IMR-90 (cell line): ENCODE measurements at regions not wholly inside any gene's neighbourhood (a gene's known extent, or its start where the extent isn't known, plus 50 kb on each side); places are given as distances from the start of the nearest gene placed in this dataset.

Experiments
- ATAC-seq: fragments of 200-7000 bp; cut with Tn5 transposase; 2 replicates; pipeline ENCODE4 v1.9.1; 2020; ENCODE audit warnings: low read depth, mild to moderate bottlenecking, moderate library complexity
- BruUV-seq: library from RNA; stranded (reverse); fragments of 400-500 nt; replicated peaks from 2 replicates; lab custom pipeline; 2021; lab: Mats Ljungman, UMichigan
- CTCF ChIA-PET: fragments of 300-600 bp; formaldehyde crosslinking; extraction: SDS; loops from one replicate; lab custom pipeline; 2021; ENCODE audit warnings: antibody characterized with exemption; lab: Yijun Ruan, JAX
- POLR2A ChIA-PET: fragments of 300-600 bp; sonication (Branson Sonifier 250); formaldehyde crosslinking; loops from one replicate; lab custom pipeline; 2022; ENCODE audit warnings: antibody characterized with exemption; ENCODE audit not compliant: unreplicated experiment; lab: Charles Lee
- DNase-seq: peaks from one replicate; pipeline ENCODE4 v3.0.0; 2013
- H2AFZ ChIP-seq: replicated peaks from 2 replicates; pipeline ENCODE3; 2013; ENCODE audit warnings: low read length, mild to moderate bottlenecking; ENCODE audit not compliant: poor library complexity
- H2AK5ac ChIP-seq: 2 replicates; pipeline ENCODE4 v1.6.1; 2013; ENCODE audit warnings: low read depth, low read length, inconsistent platforms
- H2AK9ac ChIP-seq: replicated peaks from 2 replicates; pipeline ENCODE3; 2013; ENCODE audit warnings: mild to moderate bottlenecking, low read depth, low read length, moderate library complexity; ENCODE audit not compliant: poor library complexity
- H2BK120ac ChIP-seq: 2 replicates; pipeline ENCODE4 v1.6.1; 2013; ENCODE audit warnings: low read depth, low read length, inconsistent platforms
- H2BK15ac ChIP-seq: 3 replicates; pipeline ENCODE4 v1.6.1; 2013; ENCODE audit warnings: low read depth, low read length, inconsistent platforms
- H2BK20ac ChIP-seq: 2 replicates; pipeline ENCODE4 v1.6.1; 2013; ENCODE audit warnings: low read depth, mild to moderate bottlenecking, inconsistent platforms, low read length, moderate library complexity
- H2BK5ac ChIP-seq: 2 replicates; pipeline ENCODE4 v1.6.1; 2013; ENCODE audit warnings: mild to moderate bottlenecking, low read depth, low read length, inconsistent platforms; ENCODE audit not compliant: poor library complexity, severe bottlenecking
- H3K14ac ChIP-seq: replicated peaks from 2 replicates; pipeline ENCODE4 v1.6.1; 2013; ENCODE audit warnings: low read depth, low read length, inconsistent platforms
- H3K18ac ChIP-seq: 2 replicates; pipeline ENCODE4 v1.6.1; 2013; ENCODE audit warnings: low read depth, low read length, control low read depth
- H3K23ac ChIP-seq: 2 replicates; pipeline ENCODE4 v1.6.1; 2013; ENCODE audit warnings: low read depth, low read length, inconsistent platforms
- H3K27ac ChIP-seq: 2 replicates; pipeline ENCODE4 v1.5.1; 2013; ENCODE audit warnings: mild to moderate bottlenecking, control low read depth, low read length; ENCODE audit not compliant: insufficient read depth
- H3K27me3 ChIP-seq: 2 replicates; pipeline ENCODE4 v1.6.1; 2013; ENCODE audit warnings: low read length; ENCODE audit not compliant: control insufficient read depth, insufficient read depth
- H3K36me3 ChIP-seq: 2 replicates; pipeline ENCODE4 v1.6.1; 2013; ENCODE audit warnings: low read length, mixed read lengths; ENCODE audit not compliant: control insufficient read depth, insufficient read depth
- H3K4ac ChIP-seq: 2 replicates; pipeline ENCODE4 v1.6.1; 2013; ENCODE audit warnings: low read depth, low read length, inconsistent platforms
- H3K4me1 ChIP-seq: 2 replicates; pipeline ENCODE4 v1.6.1; 2013; ENCODE audit warnings: low read length, mixed read lengths; ENCODE audit not compliant: control insufficient read depth, insufficient read depth
- H3K4me2 ChIP-seq: 2 replicates; pipeline ENCODE4 v1.6.1; 2013; ENCODE audit warnings: low read depth, mild to moderate bottlenecking, control low read depth, low read length, moderate library complexity
- H3K4me3 ChIP-seq: 2 replicates; pipeline ENCODE4 v1.5.1; 2013; ENCODE audit warnings: low read depth, mild to moderate bottlenecking, control low read depth, low read length, moderate library complexity; ENCODE audit not compliant: insufficient read depth
- H3K56ac ChIP-seq: 2 replicates; pipeline ENCODE4 v1.6.1; 2013; ENCODE audit warnings: low read length, inconsistent platforms; ENCODE audit not compliant: insufficient read depth; ENCODE audit errors: extremely low read depth
- H3K79me1 ChIP-seq, 2 experiments: 2 replicates each; pipeline ENCODE4 v1.6.1; 2013; ENCODE audit warnings: low read length in 2 of 2, inconsistent platforms in 1 of 2, low read depth in 1 of 2
- H3K9ac ChIP-seq: 2 replicates; pipeline ENCODE4 v1.6.1; 2013; ENCODE audit warnings: low read depth, low read length, control low read depth
- H3K9me1 ChIP-seq: 2 replicates; pipeline ENCODE4 v1.6.1; 2013; ENCODE audit warnings: low read length, inconsistent platforms; ENCODE audit not compliant: insufficient read depth
- H3K9me3 ChIP-seq: 2 replicates; pipeline ENCODE4 v1.6.1; 2013; ENCODE audit warnings: low read length; ENCODE audit not compliant: control insufficient read depth, insufficient read depth
- H4K20me1 ChIP-seq: 2 replicates; pipeline ENCODE4 v1.6.1; 2013; ENCODE audit warnings: low read length, inconsistent platforms; ENCODE audit not compliant: insufficient read depth
- H4K5ac ChIP-seq: 2 replicates; pipeline ENCODE4 v1.6.1; 2013; ENCODE audit warnings: mild to moderate bottlenecking, low read depth, low read length, control low read depth
- H4K8ac ChIP-seq, 2 experiments: 2 replicates each; pipeline ENCODE4 v1.6.1; 2013; ENCODE audit warnings: low read depth in 2 of 2, low read length in 2 of 2, control low read depth in 1 of 2, inconsistent platforms in 1 of 2
- H4K91ac ChIP-seq: 2 replicates; pipeline ENCODE4 v1.6.1; 2013; ENCODE audit warnings: low read depth, low read length, inconsistent platforms; ENCODE audit not compliant: insufficient read depth
- BHLHE40 ChIP-seq: fragments of 150-350 bp; IDR thresholded peaks from 2 replicates; pipeline ENCODE4 v1.6.1; 2016; ENCODE audit warnings: mild to moderate bottlenecking, low read depth, low read length
- CEBPB ChIP-seq: IDR thresholded peaks from 2 replicates; pipeline ENCODE4 v1.6.1; 2012; ENCODE audit warnings: low read depth, low read length, improper control_type of control experiment
- CTCF ChIP-seq: conservative IDR thresholded peaks from 2 replicates; pipeline ENCODE4 v1.5.1; 2012; ENCODE audit warnings: mild to moderate bottlenecking, low read depth, low read length, improper control_type of control experiment
- ELK1 ChIP-seq: fragments of 150-350 bp; IDR thresholded peaks from 2 replicates; pipeline ENCODE4 v1.6.1; 2016; ENCODE audit warnings: low read depth, mild to moderate bottlenecking, low read length, moderate library complexity, borderline replicate concordance
- FOS ChIP-seq: fragments of 150-350 bp; IDR thresholded peaks from 2 replicates; pipeline ENCODE4 v1.6.1; 2016; ENCODE audit warnings: low read depth, low read length
- MAZ ChIP-seq: IDR thresholded peaks from 2 replicates; pipeline ENCODE4 v1.6.1; 2012; ENCODE audit warnings: low read depth, mild to moderate bottlenecking, low read length, improper control_type of control experiment, moderate library complexity, borderline replicate concordance
- MXI1 ChIP-seq: IDR thresholded peaks from 2 replicates; pipeline ENCODE4 v1.6.1; 2012; ENCODE audit warnings: low read depth, mild to moderate bottlenecking, low read length, moderate library complexity, borderline replicate concordance
- NFE2L2 ChIP-seq: fragments of 150-350 bp; IDR thresholded peaks from 2 replicates; pipeline ENCODE4 v1.6.1; 2016; ENCODE audit warnings: low read depth, mild to moderate bottlenecking, low read length
- POLR2A ChIP-seq: IDR thresholded peaks from 2 replicates; pipeline ENCODE4 v1.6.1; 2012; ENCODE audit warnings: mild to moderate bottlenecking, low read depth, low read length
- RAD21 ChIP-seq: IDR thresholded peaks from 2 replicates; pipeline ENCODE4 v1.6.1; 2012; ENCODE audit warnings: low read length, improper control_type of control experiment
- RCOR1 ChIP-seq: IDR thresholded peaks from 2 replicates; pipeline ENCODE4 v1.6.1; 2012; ENCODE audit warnings: mild to moderate bottlenecking, low read length, improper control_type of control experiment; ENCODE audit not compliant: insufficient replicate concordance
- RFX5 ChIP-seq: IDR thresholded peaks from 2 replicates; pipeline ENCODE4 v1.8.0; 2012; ENCODE audit warnings: low read depth, mild to moderate bottlenecking, low read length, moderate library complexity
- USF2 ChIP-seq: fragments of 150-350 bp; IDR thresholded peaks from 2 replicates; pipeline ENCODE4 v1.6.1; 2017; ENCODE audit warnings: mild to moderate bottlenecking, antibody characterized with exemption, low read length, low read depth
- WGBS, 2 experiments: methylation state at CpG; one replicate each; pipeline versions ENCODE4 v1.1.5 to v1.1.7; 2013; ENCODE audit warnings: missing lambda C conversion rate in 2 of 2; ENCODE audit not compliant: insufficient read length in 1 of 2; ENCODE audit errors: extremely low coverage in 2 of 2; 5-methylcytosine and 5-hydroxymethylcytosine counted together
- dilution Hi-C: fragments of 300-500 bp; cut with HindIII; formaldehyde crosslinking; loops from one replicate; pipeline ENCODE4 v1.14.3; 2018; ENCODE audit warnings: low sequenced_read_pairs; ENCODE audit not compliant: unreplicated experiment
- in situ Hi-C: fragments of 300-500 bp; cut with MboI; formaldehyde crosslinking; loops from 3 replicates; pipeline ENCODE4 v1.14.3; 2019; ENCODE audit warnings: low sequenced_read_pairs, inconsistent platforms, mixed read lengths
- intact Hi-C: fragments of 100-400 bp; cut with micrococcal nuclease; formaldehyde crosslinking; loops from 2 replicates; pipeline ENCODE4 v1.10.0; 2022

GRCh38 chr1:65056234-65056633 is 89.9 kb upstream of the JAK1 start:
- no peak overlapping the region for H2AK9ac ChIP-seq
- ChIA-PET CTCF (interaction anchor here (0.7 kb wide), 1 partner anchor 233 kb away, joined by 3 read pairs; no protein-coding TSS in a partner anchor), POLR2A (no interaction called here)
- no peak overlapping the region for H2BK15ac ChIP-seq
- H3K23ac ChIP-seq, result no peak overlapping the region
- no peak overlapping the region for H4K8ac ChIP-seq
- H3K18ac ChIP-seq, result no peak overlapping the region
- in situ Hi-C loops (no loop called here), dilution Hi-C loops (no loop called here), intact Hi-C loops (no loop called here)
- no peaks in the 10 kb centered on the region for H3K9me3 ChIP-seq
- H3K4ac ChIP-seq, result no peak overlapping the region
- no peak overlapping the region for H4K91ac ChIP-seq
- peaks cover 7% of the 10 kb centered on the region for H3K36me3 ChIP-seq
- no peak overlapping the region for H2AK5ac ChIP-seq
- no peak overlapping the region for H3K4me2 ChIP-seq
- no peak for DNase-seq
- H4K20me1 ChIP-seq, result no peaks in the 10 kb centered on the region
- H3K27ac ChIP-seq, result no peak overlapping the region
- H3K14ac ChIP-seq, result no peak overlapping the region
- H3K9ac ChIP-seq, result no peak overlapping the region
- ATAC-seq, result no peak
- TF ChIP-seq MXI1, result no peak
- no peak for TF ChIP-seq FOS
- no peak for TF ChIP-seq RAD21
- TF ChIP-seq BHLHE40, result no peak
- TF ChIP-seq POLR2A, result no peak
- no peak for TF ChIP-seq USF2
- no peak for TF ChIP-seq ELK1
- TF ChIP-seq RCOR1, result no peak
- no peak for TF ChIP-seq NFE2L2
- TF ChIP-seq MAZ, result no peak
- no peak for TF ChIP-seq RFX5
- TF ChIP-seq CTCF, result no peak
- no peak for TF ChIP-seq CEBPB
- H2BK120ac ChIP-seq, result no peak overlapping the region
- H3K9me1 ChIP-seq, result no peaks in the 10 kb centered on the region
- no peak overlapping the region for H2BK5ac ChIP-seq
- BruUV-seq, result no TSS peak
- H3K27me3 ChIP-seq, result no peaks in the 10 kb centered on the region
- H3K79me1 ChIP-seq, result no peaks in the 10 kb centered on the region
- H3K4me3 ChIP-seq, result no peak overlapping the region
- no peak overlapping the region for H3K56ac ChIP-seq
- H2BK20ac ChIP-seq, result no peak overlapping the region
- no peaks in the 10 kb centered on the region for H3K4me1 ChIP-seq
- H4K5ac ChIP-seq, result no peak overlapping the region
- no CpG with 5 or more reads among the region's 1 CpG for WGBS, 2 experiments
- H2AFZ ChIP-seq, result no peak overlapping the region
